Retina (tissue), 1 donor: ENCODE measurements at regions not wholly inside any gene's neighbourhood (a gene's known extent, or its start where the extent isn't known, plus 50 kb on each side); places are given as distances from the start of the nearest gene placed in this dataset.
"Not testable (repeated sequence)": the region's sequence is repeated elsewhere in the genome, so short reads cannot be mapped to it uniquely, and the experiment has no call there.

Experiments used
- DNase-seq: peaks from one replicate; pipeline ENCODE4 v3.0.0-alpha.2; 2016

GRCh38 chr15:35937380-35937779 is 391.4 kb upstream of the DPH6 start:
- DNase-seq = no peak

GRCh38 chr15:35944945-35945585 is 399.1 kb upstream of the DPH6 start:
- DNase-seq = no peak

- no peak for DNase-seq
These were observed 407.5 kb upstream of the DPH6 start for GRCh38 chr15:35953424-35953823.

- no peak for DNase-seq
These were observed 410.1 kb upstream of the DPH6 start for GRCh38 chr15:35956056-35956455.

GRCh38 chr15:35958021-35958420 is 412.1 kb upstream of the DPH6 start:
- DNase-seq = no peak

GRCh38 chr15:35958975-35959374 is 413.0 kb upstream of the DPH6 start:
- no peak for DNase-seq

- no peak for DNase-seq
These were observed 417.4 kb upstream of the DPH6 start for GRCh38 chr15:35963326-35963725.

- no peak for DNase-seq
These were observed 420.8 kb upstream of the DPH6 start for GRCh38 chr15:35966781-35967180.

- DNase-seq = not testable (repeated sequence)
These were observed 422.0 kb upstream of the DPH6 start for GRCh38 chr15:35967968-35968367.

- DNase-seq = no peak
These were observed 427.1 kb upstream of the DPH6 start for GRCh38 chr15:35973029-35973428.

GRCh38 chr15:35974052-35974451 is 428.1 kb upstream of the DPH6 start:
- no peak for DNase-seq

- no peak for DNase-seq
These were observed 430.0 kb upstream of the DPH6 start for GRCh38 chr15:35975941-35976340.

- DNase-seq = no peak
These were observed 433.6 kb upstream of the DPH6 start for GRCh38 chr15:35979608-35980007.

- no peak for DNase-seq
These were observed 434.8 kb upstream of the DPH6 start for GRCh38 chr15:35980719-35981118.

GRCh38 chr15:35986191-35986721 is 440.3 kb upstream of the DPH6 start:
- DNase-seq = no peak

- no peak for DNase-seq
These were observed 441.1 kb upstream of the DPH6 start for GRCh38 chr15:35987056-35987455.

- DNase-seq = no peak
These were observed 445.4 kb upstream of the DPH6 start for GRCh38 chr15:35991386-35991785.

GRCh38 chr15:35992791-35993190 is 446.8 kb upstream of the DPH6 start:
- DNase-seq = no peak

GRCh38 chr15:35993196-35993595 is 447.2 kb upstream of the DPH6 start:
- DNase-seq = no peak

- no peak for DNase-seq
These were observed 448.9 kb upstream of the DPH6 start for GRCh38 chr15:35994876-35995275.

- DNase-seq = no peak
These were observed 453.0 kb upstream of the DPH6 start for GRCh38 chr15:35998663-35999602.

GRCh38 chr15:36004891-36005490 is 459.0 kb upstream of the DPH6 start:
- no peak for DNase-seq

GRCh38 chr15:36005542-36005941 is 459.6 kb upstream of the DPH6 start:
- DNase-seq = no peak

- DNase-seq = no peak
These were observed 461.7 kb upstream of the DPH6 start for GRCh38 chr15:36007699-36008098.
